LNCaP clone FGC (cell line): ENCODE measurements at regions not wholly inside any gene's neighbourhood (a gene's known extent, or its start where the extent isn't known, plus 50 kb on each side); places are given as distances from the start of the nearest gene placed in this dataset.

ENCODE experiments used
- DNase-seq: peaks from one replicate; pipeline ENCODE4 v3.0.0-alpha.2; 2011; ENCODE audit warnings: low read depth
- H3K4me3 ChIP-seq: 2 replicates; pipeline ENCODE4 v1.5.1; 2011; ENCODE audit warnings: mild to moderate bottlenecking, low read depth, low read length, control low read depth
- TF ChIP-seq, protein P1 (sequence below): IDR thresholded peaks from 2 replicates; pipeline ENCODE4 v1.5.1; 2012; ENCODE audit warnings: mild to moderate bottlenecking; ENCODE audit not compliant: control insufficient read depth, insufficient read depth; ENCODE audit errors: extremely low read depth

DNA sequence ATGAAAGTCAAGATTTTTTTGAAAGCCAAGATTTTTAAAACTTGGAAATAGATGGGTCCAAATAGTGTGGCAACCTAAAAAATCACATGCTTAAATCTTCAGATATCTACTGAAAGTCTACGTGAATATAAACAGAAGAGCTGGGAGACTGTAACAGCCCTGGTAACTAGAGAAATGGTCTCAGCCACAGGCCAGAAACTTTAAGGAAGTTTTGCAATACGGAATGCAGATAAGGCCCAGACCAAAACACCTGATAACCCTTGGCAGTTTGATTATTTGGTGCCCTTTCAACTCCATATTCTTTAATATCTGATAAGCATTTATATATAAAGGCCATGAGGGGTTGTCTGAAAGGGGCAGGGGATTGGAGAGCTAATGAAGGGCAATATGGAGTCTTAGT lies 537.3 kb upstream of the TGFBR2 start:
- TF ChIP-seq, protein P1, sequence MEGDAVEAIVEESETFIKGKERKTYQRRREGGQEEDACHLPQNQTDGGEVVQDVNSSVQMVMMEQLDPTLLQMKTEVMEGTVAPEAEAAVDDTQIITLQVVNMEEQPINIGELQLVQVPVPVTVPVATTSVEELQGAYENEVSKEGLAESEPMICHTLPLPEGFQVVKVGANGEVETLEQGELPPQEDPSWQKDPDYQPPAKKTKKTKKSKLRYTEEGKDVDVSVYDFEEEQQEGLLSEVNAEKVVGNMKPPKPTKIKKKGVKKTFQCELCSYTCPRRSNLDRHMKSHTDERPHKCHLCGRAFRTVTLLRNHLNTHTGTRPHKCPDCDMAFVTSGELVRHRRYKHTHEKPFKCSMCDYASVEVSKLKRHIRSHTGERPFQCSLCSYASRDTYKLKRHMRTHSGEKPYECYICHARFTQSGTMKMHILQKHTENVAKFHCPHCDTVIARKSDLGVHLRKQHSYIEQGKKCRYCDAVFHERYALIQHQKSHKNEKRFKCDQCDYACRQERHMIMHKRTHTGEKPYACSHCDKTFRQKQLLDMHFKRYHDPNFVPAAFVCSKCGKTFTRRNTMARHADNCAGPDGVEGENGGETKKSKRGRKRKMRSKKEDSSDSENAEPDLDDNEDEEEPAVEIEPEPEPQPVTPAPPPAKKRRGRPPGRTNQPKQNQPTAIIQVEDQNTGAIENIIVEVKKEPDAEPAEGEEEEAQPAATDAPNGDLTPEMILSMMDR = no peak
- H3K4me3 ChIP-seq = no peak overlapping the region
- no peak for DNase-seq

DNA sequence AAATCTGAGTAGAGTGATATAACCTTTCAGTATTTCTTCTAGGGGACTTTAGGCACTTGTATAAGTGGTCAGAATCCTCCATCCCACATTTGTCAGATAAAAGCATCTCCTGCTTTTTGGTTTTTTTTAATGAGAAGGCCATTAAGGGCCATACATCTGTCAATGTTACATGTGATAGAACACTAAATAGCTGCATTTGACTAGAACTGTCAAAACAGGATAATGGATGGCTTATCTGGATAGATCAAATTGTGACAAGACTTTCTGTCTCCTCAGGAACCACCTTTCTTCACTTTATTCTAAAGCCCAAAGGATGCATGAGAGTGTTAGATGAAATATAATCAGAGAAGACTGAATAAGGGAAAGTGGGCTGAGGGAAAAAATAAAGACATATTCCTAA lies 533.4 kb upstream of the TGFBR2 start:
- TF ChIP-seq, protein P1 = no peak
- no peak for DNase-seq
- H3K4me3 ChIP-seq = no peak overlapping the region

DNA sequence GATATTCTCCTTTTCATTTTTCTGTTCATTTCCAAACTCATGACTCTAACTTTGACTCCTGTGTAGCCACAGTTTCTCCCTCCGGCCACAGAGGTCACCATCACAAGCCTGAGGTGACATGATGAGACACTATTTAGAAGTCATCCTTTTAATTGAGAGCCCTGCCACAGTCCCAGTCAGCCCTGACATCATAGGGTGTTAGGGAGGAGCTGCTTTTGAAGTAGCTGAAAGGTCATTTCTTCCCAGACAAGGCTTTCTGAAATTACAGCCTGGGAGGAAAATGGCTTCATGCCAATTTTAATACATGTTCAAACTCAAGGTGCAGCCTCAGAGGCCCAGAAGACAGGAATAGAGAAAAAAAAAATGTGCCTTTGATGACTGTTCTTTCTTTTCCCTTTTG lies 532.8 kb upstream of the TGFBR2 start:
- no peak overlapping the region for H3K4me3 ChIP-seq
- TF ChIP-seq, protein P1 = no peak
- no peak for DNase-seq

DNA sequence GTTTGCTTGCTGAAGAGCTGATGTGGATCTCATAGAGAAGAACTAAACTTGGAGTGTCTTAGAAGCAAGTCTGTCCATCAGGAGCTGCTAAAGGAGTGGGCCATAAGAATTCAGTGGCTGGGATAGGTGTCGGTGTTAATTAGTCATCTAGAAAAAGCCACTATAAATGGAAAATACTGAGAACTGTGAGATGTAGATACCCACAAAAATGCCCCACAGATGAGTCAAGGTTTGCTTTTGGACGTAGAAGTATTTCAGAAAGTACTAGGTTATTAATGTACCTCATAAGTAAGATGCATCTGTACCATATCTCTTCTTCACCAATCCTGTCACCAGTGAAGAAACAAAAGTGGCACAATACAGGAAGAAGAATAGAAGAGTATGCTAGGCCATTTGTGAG lies 530.9 kb upstream of the TGFBR2 start:
- TF ChIP-seq, protein P1 = no peak
- DNase-seq = no peak
- H3K4me3 ChIP-seq = no peak overlapping the region

DNA sequence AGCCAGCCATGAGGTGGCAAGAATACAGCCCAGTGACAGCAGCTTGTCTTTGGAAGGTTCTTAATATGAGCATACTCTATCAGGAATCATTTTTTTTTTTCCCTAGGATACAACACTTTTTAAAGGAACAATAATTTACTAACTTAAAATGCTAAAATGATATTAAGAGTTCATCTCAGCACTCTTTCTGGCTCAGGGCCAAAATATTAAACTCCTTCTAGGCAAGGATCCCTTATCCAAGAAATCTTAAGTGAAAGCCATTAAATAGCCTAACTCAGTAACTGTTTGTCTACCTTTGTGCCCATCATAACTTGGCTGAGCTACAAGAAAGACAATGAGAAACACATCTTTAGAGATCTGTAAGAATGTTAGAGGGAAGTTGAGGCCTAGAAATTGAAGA lies 529.5 kb upstream of the TGFBR2 start:
- no peak for DNase-seq

DNA sequence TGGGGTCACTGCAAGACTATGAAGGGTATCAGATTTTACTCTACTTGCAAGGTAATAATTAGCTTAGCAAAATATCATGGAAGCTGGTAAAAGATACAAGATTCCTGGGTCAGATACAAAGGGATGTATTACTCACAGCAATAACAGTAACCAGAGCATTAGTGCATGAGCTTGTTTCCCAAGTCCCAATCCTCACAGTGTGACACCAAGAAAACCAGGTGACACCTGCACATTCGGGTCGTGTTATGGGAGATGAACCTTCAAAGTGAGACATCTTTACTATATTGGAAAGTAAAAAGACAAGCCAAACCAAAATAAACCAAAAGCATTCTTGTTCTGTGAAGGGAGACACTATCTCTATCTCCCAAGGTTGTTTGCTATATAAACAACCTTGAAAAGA lies 528.7 kb upstream of the TGFBR2 start:
- no peak for DNase-seq
- TF ChIP-seq, protein P1 = no peak
- no peak overlapping the region for H3K4me3 ChIP-seq

More for the DNA sequence above, 529.5 kb upstream of the TGFBR2 start:
- H3K4me3 ChIP-seq = no peak overlapping the region
- TF ChIP-seq, protein P1 = no peak

DNA sequence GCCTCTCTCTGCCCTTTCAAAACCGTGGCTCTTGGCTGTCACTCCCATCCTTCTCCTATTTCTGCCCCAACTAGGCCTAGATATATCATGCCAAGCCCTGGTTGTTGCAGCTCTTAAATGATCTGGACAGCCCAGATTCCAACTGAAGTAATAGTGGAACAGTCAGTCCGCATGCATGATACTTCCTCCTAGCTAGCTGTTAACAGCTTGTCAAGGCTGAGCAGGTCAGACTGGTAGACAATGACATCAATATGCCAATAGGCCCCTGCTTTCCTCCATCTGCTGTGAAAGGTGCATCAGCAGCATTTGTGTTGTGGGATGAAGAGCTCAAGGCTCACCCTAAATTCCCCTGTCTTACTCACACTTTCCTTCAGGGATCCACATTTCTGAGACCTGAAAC lies 527.7 kb upstream of the TGFBR2 start:
- TF ChIP-seq, protein P1 = no peak
- no peak for DNase-seq
- H3K4me3 ChIP-seq = no peak overlapping the region
